Coronary artery (tissue), 2 donors: ENCODE measurements at regions not wholly inside any gene's neighbourhood (a gene's known extent, or its start where the extent isn't known, plus 50 kb on each side); places are given as distances from the start of the nearest gene placed in this dataset.

ENCODE experiments used
- DNase-seq: peaks from one replicate; pipeline ENCODE4 v3.0.0-alpha.2; 2017; ENCODE audit warnings: low spot score
- H3K27ac ChIP-seq, 2 donors: fragments of 200-600 bp; sonication (generic); one replicate each; pipeline ENCODE4 v1.5.1; 2016 to 2019
- H3K4me3 ChIP-seq: fragments of 200-600 bp; sonication (generic); 2 replicates; pipeline ENCODE4 v1.5.1; 2016; ENCODE audit warnings: mild to moderate bottlenecking, moderate library complexity
- CTCF ChIP-seq: fragments of 200-600 bp; sonication (generic); IDR thresholded peaks from one replicate; pipeline ENCODE4 v1.5.1; 2019; ENCODE audit warnings: antibody characterized with exemption

GRCh38 chr2:215772634-215773563 lies 240.5 kb downstream of the MREG start:
- H3K4me3 ChIP-seq = no peak overlapping the region
- peak overlapping the region; percentile 1 to 17 for H3K27ac ChIP-seq
- TF ChIP-seq CTCF = no peak
- DNase-seq = no peak

GRCh38 chr2:215772003-215772402 lies 241.3 kb downstream of the MREG start:
- no peak for TF ChIP-seq CTCF
- no peak for DNase-seq
- no peak overlapping the region for H3K4me3 ChIP-seq
- peak overlapping the region; percentile 9 to 17 for H3K27ac ChIP-seq

DNA sequence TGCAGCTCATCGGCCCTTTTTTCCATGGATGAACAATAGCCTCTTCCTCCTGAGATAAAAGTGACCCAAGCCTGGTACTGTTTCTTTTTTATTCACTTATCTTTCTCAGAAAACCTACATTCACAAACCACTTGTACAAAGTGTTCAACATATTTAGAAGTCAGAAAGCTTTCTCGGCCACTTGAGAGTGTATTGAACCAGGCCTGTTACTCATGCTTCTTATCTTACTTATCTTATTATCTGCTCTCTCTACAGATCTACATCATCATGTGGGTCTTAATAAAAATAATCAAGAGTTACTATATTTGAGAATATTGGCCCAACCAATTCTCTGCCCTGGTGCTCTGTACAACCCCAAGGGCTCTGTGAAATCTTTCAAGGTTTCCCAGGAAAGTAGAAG lies 242.1 kb downstream of the MREG start:
- DNase-seq = no peak
- no peak for TF ChIP-seq CTCF
- Histone ChIP-seq H3K4me3 (no peak overlapping the region), H3K27ac (peak overlapping the region; percentile 9 to 17)

DNA sequence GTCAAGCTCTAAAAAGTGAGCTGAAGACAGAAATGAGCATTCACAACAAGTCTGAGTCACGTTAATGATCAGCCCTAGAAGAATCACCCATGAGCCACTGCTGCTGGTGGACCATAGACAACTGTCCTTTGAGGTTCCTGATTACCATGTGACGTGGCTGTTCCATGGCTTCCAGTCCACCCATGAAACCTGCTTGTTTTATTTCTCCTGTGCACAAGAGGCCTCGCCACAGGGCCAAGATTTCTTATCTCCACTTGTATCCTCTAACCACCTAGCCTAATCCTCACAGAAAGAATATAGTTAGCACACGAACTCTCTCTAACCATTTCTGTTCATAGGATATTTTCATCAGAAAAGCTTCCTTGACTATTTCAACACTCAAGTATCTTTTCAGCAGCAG lies 242.7 kb downstream of the MREG start:
- no peak for TF ChIP-seq CTCF
- Histone ChIP-seq H3K27ac (no peak overlapping the region), H3K4me3 (no peak overlapping the region)
- DNase-seq = no peak

DNA sequence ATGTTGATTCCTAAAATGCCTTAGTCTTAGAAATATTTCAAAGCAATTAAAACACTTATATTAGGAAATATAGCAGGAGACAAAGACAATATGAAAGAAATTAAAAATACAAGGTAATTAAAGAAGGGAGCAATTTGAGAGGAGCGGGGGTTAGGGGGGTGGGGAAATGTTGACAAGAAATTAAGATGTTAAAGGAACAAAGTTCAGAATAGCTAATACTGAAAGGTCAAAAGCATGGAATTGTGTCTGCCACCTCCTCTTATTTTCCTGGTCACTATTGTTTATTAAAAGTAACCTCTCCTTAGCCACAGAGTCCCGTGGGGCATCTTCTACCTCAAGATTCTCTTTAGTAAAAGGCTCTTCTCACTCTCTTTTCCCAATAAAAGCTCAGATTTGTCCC lies 244.1 kb downstream of the MREG start:
- no peak for DNase-seq
- TF ChIP-seq CTCF = no peak
- H3K27ac ChIP-seq = no peak overlapping the region
- no peak overlapping the region for H3K4me3 ChIP-seq

GRCh38 chr2:215767625-215768024 lies 245.7 kb downstream of the MREG start:
- no peak for TF ChIP-seq CTCF
- Histone ChIP-seq H3K4me3 (no peak overlapping the region), H3K27ac (no peak overlapping the region)
- DNase-seq = no peak
